Osteoblast (primary cell): ENCODE measurements at regions not wholly inside any gene's neighbourhood (a gene's known extent, or its start where the extent isn't known, plus 50 kb on each side); places are given as distances from the start of the nearest gene placed in this dataset.

Experiments
- DNase-seq: peaks from one replicate; pipeline ENCODE4 v3.0.0; 2011; ENCODE audit warnings: low spot score, mixed read lengths; ENCODE audit not compliant: insufficient read length; ENCODE audit errors: missing footprints
- H2AFZ ChIP-seq: 2 replicates; pipeline ENCODE4 v1.6.0; 2011; ENCODE audit warnings: mild to moderate bottlenecking, low read length
- H3K27ac ChIP-seq: 2 replicates; pipeline ENCODE4 v1.5.1; 2011; ENCODE audit warnings: mild to moderate bottlenecking, low read depth, low read length, moderate library complexity
- H3K27me3 ChIP-seq: 2 replicates; pipeline ENCODE4 v1.6.0; 2012; ENCODE audit warnings: mild to moderate bottlenecking, control low read depth, inconsistent platforms, low read length, moderate library complexity; ENCODE audit not compliant: insufficient read depth
- H3K36me3 ChIP-seq: 2 replicates; pipeline ENCODE4 v1.5.1; 2011; ENCODE audit warnings: mild to moderate bottlenecking, low read length, control low read depth, moderate library complexity; ENCODE audit not compliant: insufficient read depth
- H3K4me1 ChIP-seq: 2 replicates; pipeline ENCODE4 v1.5.1; 2011; ENCODE audit warnings: mild to moderate bottlenecking, low read length, control low read depth, moderate library complexity; ENCODE audit not compliant: insufficient read depth
- H3K4me2 ChIP-seq: 2 replicates; pipeline ENCODE4 v1.6.0; 2011; ENCODE audit warnings: mild to moderate bottlenecking, low read length; ENCODE audit not compliant: insufficient read depth
- H3K4me3 ChIP-seq: fragments of 200-600 bp; sonication (generic); 3 replicates; pipeline ENCODE4 v1.5.1; 2012; ENCODE audit warnings: mild to moderate bottlenecking, low read length, inconsistent platforms; ENCODE audit not compliant: insufficient read depth
- H3K79me2 ChIP-seq: 2 replicates; pipeline ENCODE4 v1.6.0; 2012; ENCODE audit warnings: mild to moderate bottlenecking, low read length, control low read depth, inconsistent platforms; ENCODE audit not compliant: insufficient read depth
- H3K9me3 ChIP-seq: 2 replicates; pipeline ENCODE4 v1.5.1; 2011; ENCODE audit warnings: low read depth, low read length, control low read depth
- H4K20me1 ChIP-seq: 2 replicates; pipeline ENCODE4 v1.6.0; 2012; ENCODE audit warnings: mild to moderate bottlenecking, low read length, control low read depth; ENCODE audit not compliant: insufficient read depth
- CTCF ChIP-seq: IDR thresholded peaks from 2 replicates; pipeline ENCODE4 v1.5.1; 2011; ENCODE audit warnings: mild to moderate bottlenecking, low read depth, low read length, moderate library complexity; ENCODE audit errors: extremely low read depth

GRCh38 chr2:154556607-154557006 is 141.9 kb upstream of the KCNJ3 start:
- Histone ChIP-seq H3K4me3 (no peak overlapping the region), H3K79me2 (no peaks in the 10 kb centered on the region), H2AFZ (no peak overlapping the region), H3K4me1 (no peaks in the 10 kb centered on the region), H3K36me3 (no peaks in the 10 kb centered on the region), H4K20me1 (no peaks in the 10 kb centered on the region), H3K9me3 (peaks cover 3% of the 10 kb centered on the region), H3K4me2 (no peak overlapping the region), H3K27ac (no peak overlapping the region), H3K27me3 (no peaks in the 10 kb centered on the region)
- TF ChIP-seq CTCF: no peak
- DNase-seq: no peak

- Histone ChIP-seq H3K36me3 (no peaks in the 10 kb centered on the region), H4K20me1 (no peaks in the 10 kb centered on the region), H3K4me2 (no peak overlapping the region), H3K27ac (no peak overlapping the region), H3K79me2 (no peaks in the 10 kb centered on the region), H2AFZ (no peak overlapping the region), H3K4me1 (no peaks in the 10 kb centered on the region), H3K27me3 (no peaks in the 10 kb centered on the region), H3K4me3 (no peak overlapping the region), H3K9me3 (peaks cover 3% of the 10 kb centered on the region)
- TF ChIP-seq CTCF: no peak
- no peak for DNase-seq
Measured at GRCh38 chr2:154557906-154558305, 140.6 kb upstream of the KCNJ3 start.

- DNase-seq: no peak
- H4K20me1 ChIP-seq: no peaks in the 10 kb centered on the region
- no peaks in the 10 kb centered on the region for H3K79me2 ChIP-seq
- H3K4me2 ChIP-seq: no peak overlapping the region
- H2AFZ ChIP-seq: no peak overlapping the region
- no peak overlapping the region for H3K4me3 ChIP-seq
- no peak overlapping the region for H3K27ac ChIP-seq
- H3K4me1 ChIP-seq: no peaks in the 10 kb centered on the region
- no peak for TF ChIP-seq CTCF
- H3K27me3 ChIP-seq: no peaks in the 10 kb centered on the region
- no peaks in the 10 kb centered on the region for H3K36me3 ChIP-seq
- peaks cover under 1% of the 10 kb centered on the region for H3K9me3 ChIP-seq
Measured at GRCh38 chr2:154565433-154565832, 133.1 kb upstream of the KCNJ3 start.

DNA sequence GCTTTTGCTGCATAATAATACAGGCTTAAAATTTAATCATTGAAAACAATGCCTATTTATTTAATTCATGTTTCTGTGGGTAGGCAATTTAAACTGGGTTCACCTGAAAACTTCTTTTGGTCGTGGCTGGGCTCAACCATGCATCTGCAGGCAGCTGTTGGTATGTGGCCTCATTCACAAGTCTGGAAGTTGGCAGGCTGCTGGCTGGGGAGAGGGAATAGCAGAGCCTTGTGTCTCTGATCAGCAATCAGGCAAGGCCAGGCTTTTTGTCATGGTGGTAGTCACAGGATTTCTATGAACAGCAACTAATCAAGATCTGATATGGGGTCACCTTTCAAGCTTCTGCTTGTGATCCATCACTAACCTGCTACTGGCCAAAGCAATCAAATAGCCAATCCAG is 130.1 kb upstream of the KCNJ3 start:
- Histone ChIP-seq H3K27me3 (no peaks in the 10 kb centered on the region), H3K36me3 (no peaks in the 10 kb centered on the region), H3K79me2 (no peaks in the 10 kb centered on the region), H3K4me3 (no peak overlapping the region), H3K9me3 (no peaks in the 10 kb centered on the region), H2AFZ (no peak overlapping the region), H3K4me1 (no peaks in the 10 kb centered on the region), H3K4me2 (no peak overlapping the region), H3K27ac (no peak overlapping the region), H4K20me1 (no peaks in the 10 kb centered on the region)
- no peak for TF ChIP-seq CTCF
- no peak for DNase-seq
